ENCODE measurements at regions not wholly inside any gene's neighbourhood (a gene's known extent, or its start where the extent isn't known, plus 50 kb on each side); places are given as distances from the start of the nearest gene placed in this dataset.

- H3K27me3 ChIP-seq (ENCODE audit: insufficient read depth, low read length, poor library complexity, severe bottlenecking): no peaks in the 10 kb centered on the region
- no peaks in the 10 kb centered on the region for H3K36me3 ChIP-seq (ENCODE audit: insufficient read depth, low read length)
- no peak overlapping the region for H3K9ac ChIP-seq (ENCODE audit: low read depth, low read length, poor library complexity, severe bottlenecking)
- no peak overlapping the region for H3K4me2 ChIP-seq (ENCODE audit: low read depth, low read length, poor library complexity, severe bottlenecking)
- H3K9me2 ChIP-seq (replicated peaks; ENCODE audit: low read depth, low read length): no peaks in the 10 kb centered on the region
- no peak overlapping the region for H2AFZ ChIP-seq (ENCODE audit: low read length)
- no peaks in the 10 kb centered on the region for H3K79me2 ChIP-seq (ENCODE audit: insufficient read depth, low read length)
- TF ChIP-seq EZH2phosphoT487 (IDR thresholded peaks at IDR 0.05; ENCODE audit: borderline replicate concordance) (no peak), CTCF (conservative IDR thresholded peaks at IDR 0.05; ENCODE audit: low read length) (no peak)
- H4K20me1 ChIP-seq (ENCODE audit: insufficient read depth, low read length, poor library complexity, severe bottlenecking): no peaks in the 10 kb centered on the region
- H3K4me3 ChIP-seq (ENCODE audit: low read length, poor library complexity, severe bottlenecking): no peak overlapping the region
- peaks cover 5% of the 10 kb centered on the region for H3K4me1 ChIP-seq (ENCODE audit: insufficient read depth, low read length, poor library complexity, severe bottlenecking)
- H3K9me3 ChIP-seq (ENCODE audit: insufficient read depth, low read depth, low read length): no peaks in the 10 kb centered on the region
- H3F3A ChIP-seq (ENCODE audit: low read depth): no peaks in the 10 kb centered on the region
These were observed 357.0 kb upstream of the PTBP2 start for GRCh38 chr1:96364576-96364975.

GRCh38 chr1:96365076-96365475, 356.5 kb upstream of the PTBP2 start:
- Histone ChIP-seq H3K4me1 (ENCODE audit: insufficient read depth, low read length, poor library complexity, severe bottlenecking) (peaks cover 5% of the 10 kb centered on the region), H3K79me2 (ENCODE audit: insufficient read depth, low read length) (no peaks in the 10 kb centered on the region), H3K27me3 (ENCODE audit: insufficient read depth, low read length, poor library complexity, severe bottlenecking) (no peaks in the 10 kb centered on the region), H3K9me2 (replicated peaks; ENCODE audit: low read depth, low read length) (no peaks in the 10 kb centered on the region), H3F3A (ENCODE audit: low read depth) (no peaks in the 10 kb centered on the region), H3K4me2 (ENCODE audit: low read depth, low read length, poor library complexity, severe bottlenecking) (no peak overlapping the region), H4K20me1 (ENCODE audit: insufficient read depth, low read length, poor library complexity, severe bottlenecking) (no peaks in the 10 kb centered on the region), H3K9me3 (ENCODE audit: insufficient read depth, low read depth, low read length) (no peaks in the 10 kb centered on the region), H2AFZ (ENCODE audit: low read length) (no peak overlapping the region), H3K4me3 (ENCODE audit: low read length, poor library complexity, severe bottlenecking) (no peak overlapping the region), H3K9ac (ENCODE audit: low read depth, low read length, poor library complexity, severe bottlenecking) (no peak overlapping the region), H3K36me3 (ENCODE audit: insufficient read depth, low read length) (no peaks in the 10 kb centered on the region)
- TF ChIP-seq EZH2phosphoT487 (IDR thresholded peaks at IDR 0.05; ENCODE audit: borderline replicate concordance) (no peak), CTCF (conservative IDR thresholded peaks at IDR 0.05; ENCODE audit: low read length) (no peak)

- Histone ChIP-seq H3F3A (ENCODE audit: low read depth) (no peaks in the 10 kb centered on the region), H2AFZ (ENCODE audit: low read length) (no peak overlapping the region), H3K9me2 (replicated peaks; ENCODE audit: low read depth, low read length) (no peaks in the 10 kb centered on the region), H3K4me2 (ENCODE audit: low read depth, low read length, poor library complexity, severe bottlenecking) (no peak overlapping the region), H3K79me2 (ENCODE audit: insufficient read depth, low read length) (no peaks in the 10 kb centered on the region), H3K4me3 (ENCODE audit: low read length, poor library complexity, severe bottlenecking) (no peak overlapping the region), H4K20me1 (ENCODE audit: insufficient read depth, low read length, poor library complexity, severe bottlenecking) (no peaks in the 10 kb centered on the region), H3K27me3 (ENCODE audit: insufficient read depth, low read length, poor library complexity, severe bottlenecking) (no peaks in the 10 kb centered on the region), H3K4me1 (ENCODE audit: insufficient read depth, low read length, poor library complexity, severe bottlenecking) (peaks cover 5% of the 10 kb centered on the region), H3K36me3 (ENCODE audit: insufficient read depth, low read length) (no peaks in the 10 kb centered on the region), H3K9ac (ENCODE audit: low read depth, low read length, poor library complexity, severe bottlenecking) (no peak overlapping the region), H3K9me3 (ENCODE audit: insufficient read depth, low read depth, low read length) (no peaks in the 10 kb centered on the region)
- TF ChIP-seq CTCF (conservative IDR thresholded peaks at IDR 0.05; ENCODE audit: low read length): no peak
- TF ChIP-seq EZH2phosphoT487 (IDR thresholded peaks at IDR 0.05; ENCODE audit: borderline replicate concordance): no peak
These were observed 355.8 kb upstream of the PTBP2 start for GRCh38 chr1:96365596-96366390.
